ENCODE measurements at regions not wholly inside any gene's neighbourhood (a gene's known extent, or its start where the extent isn't known, plus 50 kb on each side); places are given as distances from the start of the nearest gene placed in this dataset.

GRCh38 chr6:26216359-26216885 is 129.2 kb downstream of the HFE start:
- peak; percentile 96 for DNase-seq (ENCODE audit: low spot score)

GRCh38 chr6:26216886-26217713 is 129.9 kb downstream of the HFE start:
- peak; percentile 86 for DNase-seq (ENCODE audit: low spot score)

- DNase-seq (ENCODE audit: low spot score), result no peak
These were observed 130.5 kb downstream of the HFE start for GRCh38 chr6:26217714-26218075.

DNA sequence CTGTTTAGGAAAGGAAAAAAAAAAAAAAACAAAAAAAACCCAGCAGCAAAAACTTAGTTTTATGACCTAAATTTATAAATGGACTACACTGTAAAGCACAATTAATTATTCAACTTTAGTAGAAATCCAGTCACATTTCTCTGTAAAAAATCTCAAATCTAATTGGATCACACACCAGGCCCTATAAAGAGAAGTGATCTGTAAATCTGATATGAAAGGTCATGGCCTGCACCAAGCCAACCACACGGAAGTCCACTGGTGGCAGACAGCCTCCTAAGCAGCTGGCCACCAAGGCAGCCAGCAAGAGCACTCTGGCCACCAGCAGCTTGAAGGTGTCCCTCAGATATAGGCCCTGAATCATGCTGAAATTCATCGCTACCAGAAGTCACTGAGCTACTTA is 131.6 kb downstream of the HFE start:
- no peak for DNase-seq (ENCODE audit: low spot score)

- no peak for DNase-seq (ENCODE audit: low spot score)
These were observed 133.1 kb downstream of the HFE start for GRCh38 chr6:26220145-26220970.

- no peak for DNase-seq (ENCODE audit: low spot score)
These were observed 134.0 kb downstream of the HFE start for GRCh38 chr6:26221186-26221585.

DNA sequence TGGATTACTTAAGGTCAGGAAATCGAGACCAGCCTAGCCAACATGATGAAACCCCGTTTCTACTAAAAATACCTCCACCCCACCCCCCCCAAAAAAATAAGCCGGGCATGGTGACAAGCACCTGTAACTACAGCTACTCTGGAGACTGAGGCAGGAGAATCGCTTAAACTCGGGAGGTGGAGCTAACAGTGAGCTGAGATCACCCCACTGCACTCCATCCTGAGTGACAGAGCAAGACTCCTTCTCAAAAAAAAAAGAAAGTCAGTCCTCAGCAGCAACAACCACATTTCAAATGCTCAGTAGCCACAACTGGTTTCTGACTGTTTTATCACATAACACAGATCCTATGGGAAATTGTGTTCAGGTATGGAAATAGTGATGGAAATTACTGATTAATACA is 135.3 kb downstream of the HFE start:
- DNase-seq (ENCODE audit: low spot score), result no peak

GRCh38 chr6:26223228-26223627 is 136.0 kb downstream of the HFE start:
- DNase-seq (ENCODE audit: low spot score), result peak; percentile 33

- peak; percentile 97 for DNase-seq (ENCODE audit: low spot score)
These were observed 136.7 kb downstream of the HFE start for GRCh38 chr6:26223650-26224546.

GRCh38 chr6:26224547-26224912 is 137.3 kb downstream of the HFE start:
- no peak for DNase-seq (ENCODE audit: low spot score)

DNA sequence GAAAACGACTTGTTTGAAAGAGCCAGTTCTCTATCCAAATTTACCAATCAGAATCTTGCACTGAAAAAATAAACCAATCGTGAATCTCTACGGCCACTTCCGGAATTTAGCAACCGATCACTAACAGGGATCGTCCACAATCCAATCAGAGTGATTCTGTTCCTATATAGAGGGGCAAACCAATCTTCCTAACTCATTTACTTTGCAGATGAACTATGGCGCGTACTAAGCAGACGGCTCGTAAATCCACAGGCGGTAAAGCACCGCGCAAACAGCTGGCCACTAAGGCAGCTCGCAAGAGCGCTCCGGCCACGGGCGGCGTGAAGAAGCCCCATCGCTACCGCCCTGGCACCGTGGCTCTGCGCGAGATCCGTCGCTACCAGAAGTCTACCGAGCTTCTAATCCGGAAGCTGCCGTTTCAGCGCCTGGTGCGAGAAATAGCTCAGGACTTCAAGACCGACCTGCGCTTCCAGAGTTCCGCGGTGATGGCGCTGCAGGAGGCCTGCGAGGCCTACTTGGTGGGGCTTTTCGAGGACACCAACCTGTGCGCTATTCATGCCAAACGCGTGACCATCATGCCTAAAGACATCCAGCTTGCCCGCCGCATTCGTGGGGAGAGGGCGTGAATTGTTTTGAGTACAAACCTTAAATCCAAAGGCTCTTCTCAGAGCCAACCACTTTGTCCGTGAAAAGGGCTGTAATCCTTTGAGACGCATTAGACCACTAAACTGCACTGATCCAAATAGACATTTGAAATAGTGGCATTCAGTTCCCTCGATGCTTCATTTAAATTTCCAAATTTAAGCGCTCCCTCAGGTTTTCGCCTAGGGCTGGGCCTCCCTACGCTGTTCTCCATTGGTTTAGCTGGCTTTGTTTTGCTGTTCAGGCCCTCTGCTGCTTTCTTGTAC is 138.0 kb downstream of the HFE start:
- DNase-seq (ENCODE audit: low spot score), result no peak

- DNase-seq (ENCODE audit: low spot score), result peak; percentile 50
These were observed 138.8 kb downstream of the HFE start for GRCh38 chr6:26225848-26226578.

DNA sequence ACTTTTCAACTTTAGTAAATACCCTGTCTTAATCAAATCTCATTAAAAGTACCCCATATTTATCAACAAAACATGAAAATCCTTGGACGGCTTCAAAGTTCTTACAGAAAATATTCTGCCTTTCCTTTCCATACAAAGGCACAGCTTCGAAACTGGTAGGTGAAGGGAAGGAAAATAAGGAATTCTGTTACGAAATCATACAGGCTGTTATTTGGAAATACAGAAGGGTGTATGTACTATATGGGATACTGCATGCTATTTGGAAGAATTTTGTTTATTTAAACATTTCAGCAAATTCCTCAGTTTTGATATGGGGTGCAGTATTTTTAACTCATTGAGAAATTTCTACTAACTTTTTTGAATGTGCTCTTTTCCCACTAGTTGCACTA is 138.4 kb upstream of the BTN3A2 start:
- no peak for DNase-seq (ENCODE audit: low spot score)

DNA sequence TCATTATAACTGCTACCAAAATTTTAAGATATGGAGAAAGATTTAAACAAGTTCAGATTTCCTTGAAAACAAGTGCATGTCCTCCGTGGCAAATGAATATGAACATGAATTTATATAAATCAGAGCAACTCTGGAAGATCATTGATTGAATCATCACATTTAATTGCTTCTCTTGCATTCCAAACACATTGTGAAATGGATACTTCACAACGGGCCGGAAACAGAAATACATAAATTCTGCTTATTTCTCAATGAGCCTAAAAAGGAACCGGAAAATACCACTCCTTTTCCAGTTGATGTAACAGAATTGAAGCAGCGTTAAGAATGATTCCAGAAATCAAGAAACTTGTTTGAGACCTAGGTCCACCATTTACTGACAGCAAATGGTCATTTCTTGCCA is 134.6 kb upstream of the BTN3A2 start:
- DNase-seq (ENCODE audit: low spot score), result no peak

- DNase-seq (ENCODE audit: low spot score), result no peak
These were observed 133.9 kb upstream of the BTN3A2 start for GRCh38 chr6:26231006-26231587.

DNA sequence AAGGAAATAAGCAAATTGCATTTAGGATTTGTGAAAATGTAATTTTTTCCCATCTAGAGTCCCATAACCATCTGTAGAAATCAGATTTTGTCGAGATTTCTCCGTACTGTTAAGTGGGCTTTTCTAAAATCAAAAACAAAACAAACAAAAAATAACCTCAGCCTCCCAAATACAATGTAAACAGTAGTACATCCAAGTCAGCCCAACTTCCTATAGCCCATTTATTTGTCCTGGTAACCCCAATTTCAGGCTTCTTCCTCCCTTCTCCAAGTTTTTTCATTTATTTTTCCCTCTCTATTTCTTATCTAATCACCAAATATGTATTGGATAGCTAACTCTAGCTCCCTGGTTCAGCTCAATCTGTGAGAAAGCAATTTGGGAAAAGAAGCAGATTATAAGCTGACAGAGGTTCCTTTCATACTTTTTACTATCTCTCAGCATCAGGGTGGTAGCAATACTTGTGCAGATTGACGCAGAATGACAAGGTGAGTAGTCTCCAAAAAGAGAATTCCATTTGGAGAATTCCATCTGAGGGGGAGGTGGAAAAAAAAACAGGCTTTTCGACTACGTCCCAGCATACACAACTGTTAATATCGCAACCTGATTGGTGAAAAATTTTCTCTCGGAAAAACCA is 132.6 kb upstream of the BTN3A2 start:
- DNase-seq (ENCODE audit: low spot score), result no peak

DNA sequence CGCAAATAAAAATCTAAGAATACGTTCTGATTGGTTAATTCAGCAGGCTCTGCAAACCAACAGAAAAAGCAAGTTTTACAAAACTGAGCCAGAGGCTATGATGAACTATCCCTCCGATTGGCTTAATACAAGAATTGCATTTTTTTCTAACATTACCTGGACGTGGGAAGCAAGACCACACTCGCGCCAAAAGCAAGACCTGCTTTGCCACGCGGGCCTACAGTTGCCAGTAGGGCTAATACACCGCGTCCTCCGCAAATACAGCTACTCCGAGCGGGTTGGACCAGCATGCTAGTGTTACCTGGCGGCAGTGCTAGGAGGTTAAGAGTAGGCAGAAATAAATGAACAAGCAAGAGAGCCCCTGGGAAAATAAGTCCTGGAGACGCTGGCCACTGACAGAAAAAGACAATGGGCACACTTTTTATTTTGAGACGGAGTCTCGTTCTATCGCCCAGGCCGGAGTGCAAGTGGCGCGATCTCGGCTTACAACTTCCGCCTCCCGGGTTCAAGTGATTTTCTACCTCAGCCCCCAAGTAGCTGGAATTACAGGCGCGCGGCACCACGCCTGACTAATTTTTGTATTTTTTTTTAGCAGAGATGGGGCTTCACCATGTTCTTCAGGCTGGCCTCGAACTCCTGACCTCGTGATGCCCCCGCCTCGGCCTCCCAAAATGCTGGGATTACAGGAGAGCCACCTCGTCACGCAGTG is 131.9 kb upstream of the BTN3A2 start:
- DNase-seq (ENCODE audit: low spot score), result no peak

DNA sequence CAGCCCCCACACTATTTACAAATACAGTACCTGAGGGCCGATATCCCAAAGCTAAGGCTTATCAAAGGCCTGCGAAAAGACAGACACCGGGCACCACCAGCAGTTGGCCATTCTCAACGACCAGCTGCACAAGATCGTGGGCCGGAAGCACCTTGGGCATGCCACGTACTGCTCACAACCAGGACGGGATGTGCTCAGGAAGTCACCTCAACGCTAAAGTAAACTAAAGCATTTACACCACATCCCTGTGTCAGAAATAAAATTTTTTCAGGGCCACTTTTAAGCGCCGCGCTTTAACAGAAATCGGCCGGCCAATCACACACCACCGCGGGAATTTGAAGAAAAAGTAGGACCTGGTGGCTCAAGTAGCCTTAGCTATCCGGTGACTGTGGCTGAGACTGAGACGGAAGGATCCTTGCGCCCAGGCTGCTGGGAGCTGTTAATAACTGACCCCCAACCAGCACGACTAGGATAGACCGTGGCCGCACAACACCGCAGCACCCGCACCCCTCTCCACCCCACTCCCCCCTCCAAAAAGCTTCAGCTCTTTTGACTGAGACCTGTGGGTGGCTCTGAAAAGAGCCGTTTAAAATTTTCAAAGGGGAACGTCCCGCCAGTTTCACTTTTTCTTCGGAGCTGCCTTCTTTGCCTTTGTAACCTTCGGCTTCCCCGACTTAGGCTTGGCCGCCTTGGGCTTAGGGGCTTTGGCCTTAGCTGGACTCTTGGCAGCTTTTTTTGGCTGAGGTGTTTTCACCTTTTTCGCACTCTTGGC is 131.2 kb upstream of the BTN3A2 start:
- peak; percentile 25 for DNase-seq (ENCODE audit: low spot score)

Data from SW480 (cell line).